CD4-positive, CD25-positive, alpha-beta regulatory T cell (primary cell): ENCODE measurements at regions not wholly inside any gene's neighbourhood (a gene's known extent, or its start where the extent isn't known, plus 50 kb on each side); places are given as distances from the start of the nearest gene placed in this dataset.

Experiments
- ATAC-seq, 2 donors: fragments of 150-1000 bp; cut with Tn5 transposase; one replicate each; pipeline ENCODE4 v1.10.0; 2021; ENCODE audit warnings: low read depth in 2 of 2, moderate number of reproducible peaks in 2 of 2, moderate library complexity in 1 of 2
- DNase-seq, 3 donors: peaks; one replicate each; pipeline versions ENCODE4 v3.0.0 to v3.0.0-alpha.2; 2012 to 2022; ENCODE audit warnings: mixed read lengths in 1 of 3
- H3K27ac ChIP-seq: one replicate; pipeline ENCODE4 v1.7.0; 2013; ENCODE audit warnings: mild to moderate bottlenecking, low read length; ENCODE audit not compliant: insufficient read depth, poor library complexity, severe bottlenecking
- H3K27me3 ChIP-seq: one replicate; pipeline ENCODE4 v1.7.0; 2013; ENCODE audit warnings: low read length; ENCODE audit not compliant: control insufficient read depth, insufficient read depth
- H3K36me3 ChIP-seq: one replicate; pipeline ENCODE4 v1.7.0; 2013; ENCODE audit warnings: mild to moderate bottlenecking, low read length, moderate library complexity; ENCODE audit not compliant: control insufficient read depth, insufficient read depth
- H3K4me1 ChIP-seq: 2 replicates; pipeline ENCODE4 v1.7.0; 2013; ENCODE audit warnings: mild to moderate bottlenecking, low read length; ENCODE audit not compliant: insufficient read depth, control insufficient read depth, poor library complexity, severe bottlenecking
- H3K4me3 ChIP-seq: one replicate; pipeline ENCODE4 v1.7.0; 2013; ENCODE audit warnings: low read depth, mild to moderate bottlenecking, low read length, moderate library complexity
- H3K9me3 ChIP-seq, 2 experiments: 1 replicate in 1 of 2; 2 replicates in 1 of 2; pipeline ENCODE4 v1.7.0; 2013; ENCODE audit warnings: low read length in 2 of 2, mild to moderate bottlenecking in 1 of 2, moderate library complexity in 1 of 2; ENCODE audit not compliant: control insufficient read depth in 2 of 2
- H3K27ac Mint-ChIP-seq, 3 donors: one replicate each; pipeline ENCODE4 v1.8.0; 2020 to 2022; ENCODE audit warnings: mild to moderate bottlenecking in 3 of 3, mixed read lengths in 3 of 3, moderate library complexity in 2 of 3
- H3K27me3 Mint-ChIP-seq: one replicate; pipeline ENCODE4 v1.8.0; 2022; ENCODE audit warnings: mild to moderate bottlenecking, mixed read lengths
- H3K36me3 Mint-ChIP-seq: one replicate; pipeline ENCODE4 v1.8.0; 2020; ENCODE audit warnings: mixed read lengths
- H3K4me1 Mint-ChIP-seq, 4 donors: one replicate each; pipeline ENCODE4 v1.8.0; 2020 to 2022; ENCODE audit warnings: mixed read lengths in 4 of 4, mild to moderate bottlenecking in 1 of 4
- H3K4me3 Mint-ChIP-seq, 4 donors: one replicate each; pipeline ENCODE4 v1.8.0; 2020 to 2022; ENCODE audit warnings: mild to moderate bottlenecking in 4 of 4, mixed read lengths in 4 of 4, moderate library complexity in 3 of 4
- H3K9me3 Mint-ChIP-seq, 7 donors: one replicate each; pipeline ENCODE4 v1.8.0; 2020 to 2022; ENCODE audit warnings: mixed read lengths in 7 of 7, mild to moderate bottlenecking in 3 of 7, moderate library complexity in 2 of 7

DNA sequence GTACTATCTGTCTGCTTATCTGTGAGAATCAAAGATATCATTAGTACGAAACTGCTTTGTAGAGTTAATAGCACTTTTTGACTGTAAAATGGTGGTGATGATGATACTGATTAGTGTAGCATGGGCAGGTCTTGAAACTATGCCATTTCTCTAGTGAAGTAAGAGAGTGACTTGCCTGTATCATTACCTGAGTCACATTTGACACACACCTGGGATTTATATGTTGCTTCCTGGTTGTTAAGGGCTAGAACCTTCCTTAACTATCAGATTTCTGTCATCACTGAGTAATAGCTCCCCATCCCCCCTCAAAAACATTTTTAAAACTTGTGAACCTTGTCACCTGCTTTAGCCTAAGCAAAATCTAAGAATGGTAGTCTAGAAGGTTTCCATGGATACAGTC lies 135.6 kb upstream of the RORB start:
- H3K4me1 ChIP-seq = no peaks in the 10 kb centered on the region
- Mint-ChIP-seq H3K36me3 (no peaks in the 10 kb centered on the region), H3K9me3 (peaks cover 0 to 7% (median 4%) of the 10 kb centered on the region in 7 donors), H3K4me1 (no peaks in the 10 kb centered on the region), H3K27ac (no peak overlapping the region), H3K4me3 (no peak overlapping the region), H3K27me3 (peaks cover 4% of the 10 kb centered on the region)
- H3K27me3 ChIP-seq = no peaks in the 10 kb centered on the region
- H3K4me3 ChIP-seq = no peak overlapping the region
- ATAC-seq (no peak), DNase-seq (no peak)
- no peak overlapping the region for H3K27ac ChIP-seq
- no peaks in the 10 kb centered on the region for H3K36me3 ChIP-seq
- no peaks in the 10 kb centered on the region for H3K9me3 ChIP-seq

DNA sequence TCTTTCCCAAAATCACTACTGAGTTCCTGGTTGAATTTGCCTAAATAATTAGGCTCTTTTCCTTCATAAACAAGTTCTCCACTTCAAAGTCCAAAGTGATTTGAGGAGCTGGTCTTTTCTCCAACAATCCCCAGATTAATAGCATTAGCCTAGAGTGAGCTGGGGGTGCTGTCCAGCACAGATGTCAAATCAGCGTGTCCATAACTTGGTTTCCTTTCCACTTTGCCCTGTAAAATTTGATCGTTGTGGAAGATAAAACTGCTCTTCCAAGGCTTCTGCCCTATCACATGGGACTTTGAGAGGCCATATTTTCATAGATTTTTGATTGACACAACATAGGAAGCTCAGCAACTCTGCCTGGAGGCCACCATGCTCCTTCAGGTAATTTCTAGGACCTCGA lies 134.7 kb upstream of the RORB start:
- Mint-ChIP-seq H3K9me3 (peaks cover 0 to 8% (median 6%) of the 10 kb centered on the region in 7 donors), H3K4me3 (no peak overlapping the region), H3K4me1 (no peaks in the 10 kb centered on the region), H3K27me3 (peaks cover 4% of the 10 kb centered on the region), H3K36me3 (no peaks in the 10 kb centered on the region), H3K27ac (no peak overlapping the region)
- no peak overlapping the region for H3K4me3 ChIP-seq
- no peaks in the 10 kb centered on the region for H3K9me3 ChIP-seq
- no peak for ATAC-seq
- H3K27me3 ChIP-seq = no peaks in the 10 kb centered on the region
- H3K27ac ChIP-seq = no peak overlapping the region
- DNase-seq = no peak
- no peaks in the 10 kb centered on the region for H3K36me3 ChIP-seq
- H3K4me1 ChIP-seq = no peaks in the 10 kb centered on the region

DNA sequence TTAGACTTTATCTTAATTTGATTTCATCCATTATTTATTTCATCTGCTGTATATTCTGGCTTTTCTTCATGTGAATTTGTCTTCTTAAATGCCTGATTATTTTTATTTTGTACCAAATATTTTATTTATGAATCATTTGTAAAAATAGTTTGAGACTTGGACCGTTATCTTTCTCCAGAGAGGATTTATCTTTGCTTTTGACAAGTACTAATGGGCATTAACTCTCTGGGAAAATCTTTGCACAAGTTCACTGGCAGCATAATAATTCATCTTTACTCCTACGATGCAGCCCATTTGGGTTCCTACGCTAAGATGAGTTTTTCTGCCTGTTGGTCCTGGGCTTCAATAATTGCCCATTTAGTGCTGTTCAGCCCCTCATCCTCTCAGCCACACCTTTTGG lies 131.0 kb upstream of the RORB start:
- Mint-ChIP-seq H3K4me3 (no peak overlapping the region), H3K36me3 (no peaks in the 10 kb centered on the region), H3K9me3 (peaks cover 2 to 13% (median 4%) of the 10 kb centered on the region in 7 donors), H3K4me1 (no peaks in the 10 kb centered on the region), H3K27me3 (no peaks in the 10 kb centered on the region), H3K27ac (no peak overlapping the region)
- DNase-seq = no peak
- Histone ChIP-seq H3K9me3 (no peaks in the 10 kb centered on the region), H3K36me3 (no peaks in the 10 kb centered on the region), H3K27ac (no peak overlapping the region), H3K27me3 (no peaks in the 10 kb centered on the region), H3K4me1 (no peaks in the 10 kb centered on the region), H3K4me3 (no peak overlapping the region)
- ATAC-seq = no peak

DNA sequence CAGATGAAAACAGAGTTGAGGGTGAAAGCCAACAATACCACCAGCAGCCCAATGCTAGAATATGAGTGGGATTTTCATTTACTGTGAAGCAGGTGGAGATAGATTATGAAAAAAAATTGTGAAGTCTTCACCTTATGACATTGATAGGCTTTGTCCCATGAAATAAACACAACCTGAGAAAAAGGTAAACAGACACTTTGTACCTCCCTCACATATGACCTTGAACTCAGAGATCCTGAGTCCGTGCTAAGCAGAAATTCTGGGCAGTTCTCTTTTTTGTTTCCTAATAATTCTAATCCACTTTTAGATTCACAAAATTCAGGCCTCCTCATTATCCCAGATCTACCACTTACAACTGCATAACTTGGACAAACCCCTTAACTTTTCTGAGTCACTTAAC lies 127.3 kb upstream of the RORB start:
- H3K36me3 ChIP-seq = no peaks in the 10 kb centered on the region
- no peaks in the 10 kb centered on the region for H3K27me3 ChIP-seq
- H3K27ac ChIP-seq = no peak overlapping the region
- H3K4me3 ChIP-seq = no peak overlapping the region
- no peaks in the 10 kb centered on the region for H3K4me1 ChIP-seq
- H3K9me3 Mint-ChIP-seq = peaks cover 0 to 10% (median 3%) of the 10 kb centered on the region in 7 donors
- no peak overlapping the region for H3K4me3 Mint-ChIP-seq
- no peaks in the 10 kb centered on the region for H3K9me3 ChIP-seq
- no peak for ATAC-seq
- no peak overlapping the region for H3K27ac Mint-ChIP-seq
- DNase-seq = no peak
- H3K27me3 Mint-ChIP-seq = peaks cover 6% of the 10 kb centered on the region
- H3K4me1 Mint-ChIP-seq = no peaks in the 10 kb centered on the region
- no peaks in the 10 kb centered on the region for H3K36me3 Mint-ChIP-seq

DNA sequence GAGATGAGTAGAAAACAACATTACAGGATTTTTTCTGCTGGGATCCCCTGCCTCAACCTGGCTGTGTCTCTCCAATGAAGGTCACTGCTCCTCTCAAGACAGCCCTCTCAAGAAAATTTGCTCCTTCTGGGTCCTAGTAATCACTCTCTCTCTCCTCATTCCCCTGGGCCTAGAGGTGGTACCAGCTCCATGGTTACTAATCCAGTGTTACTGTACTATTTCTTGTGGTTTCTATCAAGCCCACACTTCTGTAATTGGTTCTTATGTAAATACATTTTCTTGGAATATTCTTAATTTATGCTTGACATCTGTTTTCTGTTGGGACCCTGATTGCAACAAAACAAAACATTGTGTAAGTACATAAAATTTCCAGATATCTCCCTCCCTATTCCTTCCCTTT lies 123.8 kb upstream of the RORB start:
- peaks cover 0 to 9% (median 0%) of the 10 kb centered on the region in 7 donors for H3K9me3 Mint-ChIP-seq
- H3K4me1 Mint-ChIP-seq = no peaks in the 10 kb centered on the region
- Histone ChIP-seq H3K4me1 (no peaks in the 10 kb centered on the region), H3K9me3 (no peaks in the 10 kb centered on the region), H3K4me3 (no peak overlapping the region), H3K36me3 (no peaks in the 10 kb centered on the region), H3K27ac (no peak overlapping the region), H3K27me3 (no peaks in the 10 kb centered on the region)
- H3K36me3 Mint-ChIP-seq = no peaks in the 10 kb centered on the region
- H3K4me3 Mint-ChIP-seq = no peak overlapping the region
- ATAC-seq = no peak
- H3K27me3 Mint-ChIP-seq = peaks cover 6% of the 10 kb centered on the region
- H3K27ac Mint-ChIP-seq = no peak overlapping the region
- no peak for DNase-seq

DNA sequence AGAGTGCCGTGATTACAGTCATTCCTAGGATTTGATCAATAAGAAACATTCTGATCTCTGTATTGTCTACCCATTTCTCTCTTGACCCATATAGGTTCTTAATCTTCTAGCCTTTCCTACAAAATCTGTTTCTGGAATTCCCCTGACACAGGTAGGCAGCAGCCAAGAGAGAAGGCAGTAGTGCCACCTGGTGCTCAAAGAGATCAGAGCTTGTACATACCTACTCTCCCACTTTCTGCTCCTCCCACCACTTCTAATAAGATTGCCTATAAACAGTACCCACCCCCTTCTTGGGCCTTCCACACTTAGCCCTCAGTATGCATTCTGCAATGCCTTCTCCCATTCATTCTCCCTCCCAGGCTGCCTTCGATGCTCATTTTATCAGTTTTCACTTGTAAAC lies 117.4 kb upstream of the RORB start:
- no peaks in the 10 kb centered on the region for H3K4me1 ChIP-seq
- no peaks in the 10 kb centered on the region for H3K36me3 Mint-ChIP-seq
- H3K9me3 ChIP-seq = no peaks in the 10 kb centered on the region
- peaks cover 0 to 6% (median 0%) of the 10 kb centered on the region in 7 donors for H3K9me3 Mint-ChIP-seq
- H3K36me3 ChIP-seq = no peaks in the 10 kb centered on the region
- H3K27me3 ChIP-seq = no peaks in the 10 kb centered on the region
- ATAC-seq = no peak
- no peak overlapping the region for H3K27ac Mint-ChIP-seq
- no peak overlapping the region for H3K4me3 ChIP-seq
- no peak for DNase-seq
- H3K4me1 Mint-ChIP-seq = no peaks in the 10 kb centered on the region
- no peak overlapping the region for H3K4me3 Mint-ChIP-seq
- H3K27ac ChIP-seq = no peak overlapping the region
- H3K27me3 Mint-ChIP-seq = no peaks in the 10 kb centered on the region

DNA sequence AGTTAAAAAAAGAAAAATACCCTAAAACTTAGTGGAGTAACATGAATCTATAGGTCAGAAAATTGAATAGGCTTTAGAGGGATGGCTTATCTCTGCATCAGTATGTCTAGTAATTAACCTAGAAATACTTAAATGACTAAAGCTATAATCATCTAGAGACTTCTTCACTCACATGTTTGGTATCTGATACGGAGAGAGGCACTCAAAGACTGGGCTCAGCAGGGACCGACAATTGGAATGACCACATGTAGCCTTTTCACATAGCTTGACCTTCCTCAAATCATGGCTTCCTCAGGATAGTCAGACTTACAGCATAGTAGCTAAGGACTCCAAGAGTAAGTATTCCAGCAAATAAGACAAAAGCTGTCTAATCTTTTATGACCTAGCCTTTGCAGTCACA lies 105.3 kb upstream of the RORB start:
- no peak overlapping the region for H3K27ac ChIP-seq
- Mint-ChIP-seq H3K4me3 (no peak overlapping the region), H3K27me3 (no peaks in the 10 kb centered on the region), H3K9me3 (peaks cover 0 to 8% (median 3%) of the 10 kb centered on the region in 7 donors), H3K4me1 (no peaks in the 10 kb centered on the region), H3K27ac (no peak overlapping the region), H3K36me3 (no peaks in the 10 kb centered on the region)
- no peak overlapping the region for H3K4me3 ChIP-seq
- H3K9me3 ChIP-seq = no peaks in the 10 kb centered on the region
- no peaks in the 10 kb centered on the region for H3K4me1 ChIP-seq
- no peaks in the 10 kb centered on the region for H3K36me3 ChIP-seq
- no peaks in the 10 kb centered on the region for H3K27me3 ChIP-seq
- ATAC-seq (no peak), DNase-seq (no peak)

DNA sequence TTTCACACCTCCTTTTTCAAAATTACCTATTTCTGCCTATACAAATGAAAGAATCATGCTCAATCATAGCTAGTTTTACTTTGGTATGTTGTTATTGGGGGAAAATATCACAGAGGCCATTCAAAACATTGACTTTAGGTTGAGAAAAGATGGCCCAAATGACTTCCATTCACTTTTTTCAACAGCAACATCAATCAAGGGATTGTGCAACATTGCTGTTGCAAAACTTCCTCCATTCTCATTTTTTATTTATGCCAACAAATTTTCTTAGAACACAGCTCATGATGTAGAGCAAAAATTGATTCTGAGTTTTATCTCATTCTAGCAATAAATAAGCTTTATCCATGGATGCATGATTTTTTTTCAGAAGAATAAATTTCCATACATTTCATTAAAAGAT lies 93.6 kb upstream of the RORB start:
- H3K4me3 Mint-ChIP-seq = no peak overlapping the region
- H3K4me1 Mint-ChIP-seq = no peaks in the 10 kb centered on the region
- ATAC-seq = no peak
- DNase-seq = no peak
- H3K27me3 Mint-ChIP-seq = no peaks in the 10 kb centered on the region
- H3K27ac Mint-ChIP-seq = no peak overlapping the region
- no peaks in the 10 kb centered on the region for H3K36me3 Mint-ChIP-seq
- peaks cover 0 to 24% (median 7%) of the 10 kb centered on the region in 7 donors for H3K9me3 Mint-ChIP-seq
- Histone ChIP-seq H3K27ac (no peak overlapping the region), H3K9me3 (peaks cover 4 to 7% of the 10 kb centered on the region in 2 experiments), H3K4me3 (no peak overlapping the region), H3K36me3 (no peaks in the 10 kb centered on the region), H3K4me1 (no peaks in the 10 kb centered on the region), H3K27me3 (no peaks in the 10 kb centered on the region)
